ENCODE measurements at regions not wholly inside any gene's neighbourhood (a gene's known extent, or its start where the extent isn't known, plus 50 kb on each side); places are given as distances from the start of the nearest gene placed in this dataset.

DNA sequence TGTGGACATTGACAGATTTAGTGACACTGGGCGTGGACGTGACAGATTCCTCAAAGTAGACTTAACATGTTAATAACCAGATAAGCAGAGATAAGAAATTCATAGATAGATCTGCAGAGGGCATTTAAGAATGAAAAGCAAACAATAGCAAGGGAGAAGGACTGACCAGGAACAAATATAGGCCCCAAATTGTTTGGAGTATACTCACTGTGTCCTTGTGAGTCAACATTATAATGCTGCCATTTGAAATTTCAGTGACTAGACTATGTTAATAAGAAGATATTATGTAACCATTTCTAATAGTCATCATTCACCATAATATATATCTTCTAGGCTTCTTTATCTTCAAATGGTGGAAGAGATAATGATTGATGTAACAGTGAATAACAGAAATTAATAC is 78.1 kb upstream of the SLC38A11 start:
- no peak for DNase-seq

GRCh38 chr2:165032559-165032958 is 77.2 kb upstream of the SLC38A11 start:
- no peak for DNase-seq

GRCh38 chr2:165024199-165024598 is 68.9 kb upstream of the SLC38A11 start:
- DNase-seq = no peak

- no peak for DNase-seq
These were observed 67.5 kb upstream of the SLC38A11 start for GRCh38 chr2:165022781-165023180.

DNA sequence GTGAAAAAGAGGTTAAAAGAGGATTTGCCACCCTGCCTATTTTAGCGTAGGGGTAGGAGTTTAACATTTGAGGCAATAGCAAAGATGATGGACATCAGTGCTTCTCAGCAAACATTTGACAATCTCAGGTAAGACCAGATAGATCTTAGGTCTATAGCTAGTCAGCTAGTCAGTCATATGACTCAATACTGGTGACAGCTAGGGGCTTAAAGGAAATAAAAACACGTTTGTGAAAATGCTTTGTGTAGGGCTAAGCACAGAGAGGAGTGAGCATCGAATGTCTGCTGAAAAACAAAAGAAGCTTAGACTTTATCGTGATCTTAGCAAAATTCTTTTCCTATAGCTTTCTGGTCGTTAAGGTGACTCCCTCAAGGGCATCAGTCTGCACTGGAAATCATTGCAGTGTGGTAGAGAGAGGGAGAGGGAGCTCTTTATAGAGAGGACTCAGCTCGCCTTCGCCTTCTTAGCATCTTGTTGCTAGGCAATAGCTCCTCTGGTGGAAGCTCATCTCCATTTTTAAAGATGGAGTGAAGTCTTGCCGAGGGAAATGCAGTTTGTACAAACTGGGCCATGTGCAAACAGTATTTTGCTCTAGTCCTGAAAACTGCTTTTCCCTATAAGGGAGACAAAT is 62.8 kb upstream of the SLC38A11 start:
- DNase-seq = peak in 4 of 14 donors; percentile 7 to 19 (median 12)

DNA sequence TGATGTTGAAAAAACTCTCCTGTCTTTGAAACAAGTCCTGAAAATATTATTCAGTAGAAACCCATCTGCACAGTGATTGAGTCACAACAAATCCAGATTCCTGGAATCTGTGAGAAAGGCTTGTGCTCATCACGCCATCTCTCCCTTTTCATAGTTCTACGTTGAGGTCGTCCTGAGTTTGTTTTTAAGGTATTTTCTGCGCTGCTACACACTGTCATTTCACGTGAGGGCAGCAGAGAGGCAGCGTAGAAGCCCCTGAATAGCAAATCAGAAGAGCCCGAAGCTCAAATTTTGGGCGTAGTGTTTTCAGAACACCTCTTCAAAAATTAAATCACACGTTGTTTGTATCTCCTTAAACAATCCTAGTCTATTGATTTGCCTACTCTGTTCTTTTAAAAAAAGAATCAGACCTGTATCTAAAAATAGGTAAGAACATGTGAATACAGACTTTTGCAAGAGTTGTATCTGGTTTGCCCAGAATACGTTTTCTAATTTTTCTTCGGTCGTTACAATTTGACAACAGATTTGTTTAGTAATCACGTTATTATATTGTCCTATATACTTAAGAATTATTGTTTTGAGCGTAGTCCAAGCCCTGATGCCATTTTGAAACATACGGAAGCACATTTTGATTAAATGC is 61.6 kb upstream of the SLC38A11 start:
- DNase-seq = peak in 3 of 14 donors; percentile 15 to 49 (median 41)

DNA sequence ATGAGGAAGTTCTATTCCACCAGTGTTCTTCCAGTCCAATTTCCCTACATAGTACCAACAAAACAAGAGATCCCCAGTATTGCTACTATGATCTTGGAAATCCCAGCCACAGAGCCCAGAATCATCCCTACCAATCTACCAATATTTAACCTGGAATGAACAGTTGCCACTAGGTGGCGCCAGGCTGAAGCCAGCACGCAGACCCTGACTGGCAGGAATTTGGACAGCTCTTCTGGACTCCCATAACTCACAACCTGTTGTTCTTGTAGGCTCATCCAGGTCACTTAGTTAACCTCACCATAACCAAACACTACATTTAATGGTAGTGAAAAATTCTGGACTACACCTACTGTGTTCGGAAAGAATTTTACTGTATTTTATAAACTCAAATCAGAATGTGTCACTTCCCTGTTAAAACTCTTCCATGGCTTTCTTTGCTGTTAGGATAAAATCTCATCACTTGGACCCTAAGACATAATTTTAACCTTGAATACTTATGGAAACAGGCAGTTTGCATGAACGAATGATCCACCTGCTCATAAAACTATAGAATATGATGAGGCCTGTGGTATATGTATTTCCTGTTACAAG is 59.8 kb upstream of the SLC38A11 start:
- peak in 10 of 14 donors; percentile 8 to 62 (median 30) for DNase-seq

GRCh38 chr2:165013944-165014619 is 58.8 kb upstream of the SLC38A11 start:
- DNase-seq = no peak

GRCh38 chr2:165011199-165011598 is 55.9 kb upstream of the SLC38A11 start:
- DNase-seq = no peak

DNA sequence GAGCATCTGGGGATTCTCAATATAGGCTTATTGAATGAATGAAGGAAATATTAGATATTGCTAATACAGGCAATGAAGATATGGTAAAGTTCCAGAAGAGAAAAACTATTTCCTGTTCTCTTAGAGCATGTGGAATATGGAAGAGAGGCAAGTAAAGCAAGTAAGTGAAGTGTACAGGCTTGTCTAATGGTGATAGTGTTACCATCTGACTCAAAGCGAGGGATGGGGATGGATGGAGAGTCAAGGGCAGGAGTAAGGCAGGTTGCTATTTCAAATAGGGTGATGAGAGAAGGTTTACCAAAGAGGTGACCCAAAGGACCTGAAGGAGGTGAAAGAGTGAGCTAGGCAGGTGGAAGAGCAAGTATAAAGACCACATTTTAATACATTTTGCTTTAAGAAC is 55.2 kb upstream of the SLC38A11 start:
- no peak for DNase-seq

DNA sequence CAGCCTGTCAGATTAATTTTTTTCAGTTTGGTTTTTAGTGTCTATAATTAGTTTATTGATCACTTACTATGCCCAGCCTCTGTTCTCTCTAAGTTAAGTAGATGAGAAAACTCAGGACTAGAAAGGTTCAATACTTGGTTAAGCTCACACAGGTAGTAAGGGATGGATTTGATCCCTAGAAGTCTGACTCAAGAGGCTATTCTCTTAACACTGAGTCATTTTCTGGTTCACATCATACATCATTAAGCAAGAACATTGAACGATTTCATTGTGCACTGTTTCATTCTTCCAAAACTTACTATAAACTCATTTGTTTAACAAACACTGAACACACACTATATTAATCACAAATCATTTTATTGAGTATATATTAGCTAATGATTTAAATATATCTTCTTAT is 54.1 kb upstream of the SLC38A11 start:
- DNase-seq = no peak

DNA sequence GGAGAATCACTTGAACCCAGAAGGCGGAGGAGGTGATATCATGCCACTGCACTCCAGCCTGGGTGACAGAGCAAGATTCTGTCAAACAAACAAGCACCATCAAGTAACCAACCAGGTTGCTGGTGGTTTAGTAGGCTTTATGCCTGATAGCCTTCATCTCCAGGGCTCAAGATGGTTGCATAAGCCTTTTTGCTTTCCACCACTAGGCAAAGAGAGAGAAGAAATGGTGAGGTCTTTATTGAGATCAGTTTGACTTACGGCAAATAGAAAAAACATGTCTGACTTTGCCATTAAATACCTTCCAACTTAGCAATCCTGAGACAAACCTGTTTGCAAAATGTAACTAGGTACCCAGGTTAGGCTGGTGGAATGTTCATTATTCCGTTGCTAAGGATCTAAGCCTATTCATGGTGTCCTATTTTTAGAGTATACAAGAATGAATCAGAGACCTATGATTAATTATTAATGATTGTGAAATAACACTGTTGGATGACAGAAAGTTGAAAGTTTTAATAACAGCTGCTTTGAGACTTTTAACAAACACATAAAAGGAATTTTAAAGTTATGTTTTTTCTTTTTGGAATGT is 53.5 kb upstream of the SLC38A11 start:
- DNase-seq = no peak

DNA sequence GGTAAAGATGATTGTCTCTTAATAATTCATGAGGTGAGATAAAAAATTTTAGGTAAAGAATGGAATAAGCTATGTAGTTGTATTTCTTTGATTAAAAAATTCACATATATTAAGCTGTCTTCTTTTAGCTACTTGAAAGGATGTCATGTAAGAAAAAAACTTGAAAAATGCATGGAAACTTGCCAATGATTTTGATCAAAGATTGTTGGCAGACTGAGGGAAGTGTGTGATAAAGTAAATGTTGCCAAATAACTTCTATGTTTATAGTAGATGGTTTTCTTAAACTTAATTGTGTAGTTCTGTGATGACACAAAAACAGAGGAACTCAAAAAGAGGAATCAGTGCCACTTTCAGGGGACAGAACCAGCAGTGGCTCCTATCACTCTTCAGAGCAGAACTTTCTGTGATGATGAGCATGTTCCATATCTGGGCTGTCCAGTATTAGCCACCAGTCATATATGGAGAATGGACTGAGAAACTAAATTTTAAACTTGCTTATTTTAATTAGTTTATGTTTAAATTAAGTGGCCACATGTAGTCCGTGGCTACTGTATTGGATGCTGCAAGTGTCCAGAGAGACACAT is 51.9 kb upstream of the SLC38A11 start:
- no peak for DNase-seq
